ENCODE measurements at regions not wholly inside any gene's neighbourhood (a gene's known extent, or its start where the extent isn't known, plus 50 kb on each side); places are given as distances from the start of the nearest gene placed in this dataset.
"Not testable (repeated sequence)": the region's sequence is repeated elsewhere in the genome, so short reads cannot be mapped to it uniquely, and the experiment has no call there.

DNA sequence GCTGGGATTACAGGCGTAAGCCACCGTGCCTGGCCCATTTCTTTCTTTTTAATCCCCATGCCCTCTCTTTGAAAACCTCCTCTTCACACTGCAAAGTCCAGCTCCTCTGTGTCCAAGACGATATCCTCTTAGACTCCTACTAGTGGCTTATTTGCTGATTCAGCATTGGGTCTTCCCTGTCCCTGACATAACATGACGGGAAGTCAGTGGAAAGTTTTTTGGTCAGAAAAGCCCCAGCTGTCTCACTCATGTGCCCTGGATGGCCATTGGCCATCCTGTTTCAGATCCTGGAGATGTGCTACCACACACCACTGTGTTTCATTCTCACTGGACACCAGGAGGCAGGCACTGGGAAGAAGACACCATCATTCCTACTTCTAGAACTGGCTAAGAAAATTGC lies 102.6 kb upstream of the MED13L start:
- Mint-ChIP-seq H3K9me3 (ENCODE audit: low read depth) (no peaks in the 10 kb centered on the region), H3K4me1 (ENCODE audit: low read depth) (peaks cover 68% of the 10 kb centered on the region), H3K4me3 (ENCODE audit: unreplicated experiment) (no peak overlapping the region), H3K27me3 (ENCODE audit: low read depth) (no peaks in the 10 kb centered on the region), H3K36me3 (ENCODE audit: low read depth) (no peaks in the 10 kb centered on the region), H3K27ac (ENCODE audit: unreplicated experiment) (peak overlapping the region; percentile 17)
- TF ChIP-seq CTCF (IDR thresholded peaks at IDR 0.05) = no peak
- no peak for DNase-seq (ENCODE audit: low spot score)

GRCh38 chr12:116380740-116381139 lies 103.2 kb upstream of the MED13L start:
- H3K27ac Mint-ChIP-seq (ENCODE audit: unreplicated experiment) = peak overlapping the region; percentile 97
- H3K4me3 Mint-ChIP-seq (ENCODE audit: unreplicated experiment); H3K27me3 Mint-ChIP-seq (ENCODE audit: low read depth); DNase-seq (ENCODE audit: low spot score); H3K36me3 Mint-ChIP-seq (ENCODE audit: low read depth); H3K9me3 Mint-ChIP-seq (ENCODE audit: low read depth): not testable (repeated sequence)
- H3K4me1 Mint-ChIP-seq (ENCODE audit: low read depth) = peaks cover 72% of the 10 kb centered on the region

- Mint-ChIP-seq H3K9me3 (ENCODE audit: low read depth) (no peaks in the 10 kb centered on the region), H3K4me3 (ENCODE audit: unreplicated experiment) (peak overlapping the region; percentile 64), H3K27me3 (ENCODE audit: low read depth) (no peaks in the 10 kb centered on the region), H3K36me3 (ENCODE audit: low read depth) (no peaks in the 10 kb centered on the region), H3K27ac (ENCODE audit: unreplicated experiment) (peak overlapping the region; percentile 97), H3K4me1 (ENCODE audit: low read depth) (peaks cover 68% of the 10 kb centered on the region)
- TF ChIP-seq CTCF (IDR thresholded peaks at IDR 0.05) = no peak
- DNase-seq (ENCODE audit: low spot score) = peak; percentile 44
These were observed 103.8 kb upstream of the MED13L start for GRCh38 chr12:116381240-116381743.

- no peak for TF ChIP-seq CTCF (IDR thresholded peaks at IDR 0.05)
- H3K4me3 Mint-ChIP-seq (ENCODE audit: unreplicated experiment) = peak overlapping the region; percentile 64
- H3K9me3 Mint-ChIP-seq (ENCODE audit: low read depth) = no peaks in the 10 kb centered on the region
- peak; percentile 78 for DNase-seq (ENCODE audit: low spot score)
- peaks cover 62% of the 10 kb centered on the region for H3K4me1 Mint-ChIP-seq (ENCODE audit: low read depth)
- H3K27ac Mint-ChIP-seq (ENCODE audit: unreplicated experiment) = peak overlapping the region; percentile 97
- H3K27me3 Mint-ChIP-seq (ENCODE audit: low read depth) = no peaks in the 10 kb centered on the region
- no peaks in the 10 kb centered on the region for H3K36me3 Mint-ChIP-seq (ENCODE audit: low read depth)
These were observed 104.5 kb upstream of the MED13L start for GRCh38 chr12:116381744-116382685.

DNA sequence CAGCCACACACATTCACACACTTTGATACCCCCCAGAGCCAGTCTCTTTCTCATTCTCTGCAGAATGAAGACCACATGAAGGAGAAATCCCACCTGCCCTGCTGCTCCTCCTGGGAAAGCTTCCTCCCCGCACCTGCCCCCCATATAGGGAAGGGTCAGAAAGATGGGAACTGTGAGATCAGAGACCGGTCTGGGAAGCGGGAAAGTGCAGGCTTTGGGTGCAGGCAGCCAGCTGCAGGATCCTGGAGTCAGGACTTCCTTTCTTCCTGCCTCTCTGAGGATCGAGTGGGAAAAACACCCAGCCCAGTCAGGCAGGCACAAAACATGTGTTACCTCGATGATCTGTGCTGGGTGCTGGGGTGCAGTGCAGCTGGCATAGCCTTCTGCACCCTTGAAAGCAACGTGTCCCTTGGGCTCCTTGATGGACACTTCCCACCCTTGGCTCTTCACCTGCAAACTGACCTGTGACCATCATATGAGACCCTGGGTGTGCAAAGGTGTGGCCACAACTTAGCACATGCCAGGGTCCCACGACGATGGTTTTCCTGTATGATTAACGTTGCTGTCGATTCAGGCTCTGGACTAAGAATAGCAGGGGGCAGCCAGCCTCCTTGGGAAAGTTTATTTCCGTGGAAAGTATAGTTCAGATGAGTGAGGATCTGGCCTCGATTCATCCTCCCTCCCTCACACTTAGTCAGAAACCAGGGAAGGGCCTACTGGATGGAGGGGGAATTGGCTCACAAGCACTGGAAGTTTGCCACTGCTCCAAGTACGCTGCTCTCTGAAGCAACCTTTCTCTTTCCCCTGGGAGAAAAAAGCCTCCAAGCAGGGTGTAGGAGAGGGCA lies 105.4 kb upstream of the MED13L start:
- peak; percentile 43 for TF ChIP-seq CTCF (IDR thresholded peaks at IDR 0.05)
- Mint-ChIP-seq H3K9me3 (ENCODE audit: low read depth) (no peaks in the 10 kb centered on the region), H3K4me3 (ENCODE audit: unreplicated experiment) (peak overlapping the region; percentile 64), H3K27me3 (ENCODE audit: low read depth) (no peaks in the 10 kb centered on the region), H3K27ac (ENCODE audit: unreplicated experiment) (peak overlapping the region; percentile 97), H3K4me1 (ENCODE audit: low read depth) (peaks cover 54% of the 10 kb centered on the region), H3K36me3 (ENCODE audit: low read depth) (no peaks in the 10 kb centered on the region)
- peak; percentile 62 for DNase-seq (ENCODE audit: low spot score)

All from chondrocyte (in vitro differentiated cells).